Tibial nerve (tissue), 4 donors: ENCODE measurements at regions not wholly inside any gene's neighbourhood (a gene's known extent, or its start where the extent isn't known, plus 50 kb on each side); places are given as distances from the start of the nearest gene placed in this dataset.
"Not testable (repeated sequence)": the region's sequence is repeated elsewhere in the genome, so short reads cannot be mapped to it uniquely, and the experiment has no call there.

ENCODE experiments used
- DNase-seq, 2 donors: peaks; one replicate each; pipeline ENCODE4 v3.0.0-alpha.2; 2019; ENCODE audit warnings: low spot score in 2 of 2
- H3K27ac ChIP-seq, 4 donors: fragments of 200-600 bp; sonication (generic) in 3 of 4; one replicate each; pipeline ENCODE4 v1.5.1; 2017 to 2019; ENCODE audit warnings: mild to moderate bottlenecking in 1 of 4
- H3K27me3 ChIP-seq, 2 donors: fragments of 200-600 bp; sonication (generic) in 1 of 2; one replicate each; pipeline versions ENCODE4 v1.5.1 to v1.6.0; 2017 to 2019
- H3K36me3 ChIP-seq, 3 donors: fragments of 200-600 bp; sonication (generic); one replicate each; pipeline ENCODE4 v1.5.1; 2018 to 2019
- H3K4me1 ChIP-seq, 4 donors: fragments of 200-600 bp; sonication (generic) in 3 of 4; one replicate each; pipeline ENCODE4 v1.5.1; 2017 to 2019
- H3K4me3 ChIP-seq, 4 donors: fragments of 200-600 bp; sonication (generic) in 3 of 4; one replicate each; pipeline ENCODE4 v1.5.1; 2017 to 2019; ENCODE audit warnings: mild to moderate bottlenecking in 1 of 4, moderate library complexity in 1 of 4
- H3K9me3 ChIP-seq, 4 donors: fragments of 200-600 bp; sonication (generic) in 3 of 4; one replicate each; pipeline ENCODE4 v1.5.1; 2017 to 2019
- CTCF ChIP-seq, 5 experiments: fragments of 200-600 bp in 3 of 5; fragments of 450-650 bp in 2 of 5; sonication (generic) in 3 of 5; IDR thresholded peaks; one replicate each; pipeline ENCODE4 v1.5.1; 2016 to 2019; ENCODE audit warnings: antibody characterized with exemption in 5 of 5, mild to moderate bottlenecking in 3 of 5, moderate library complexity in 2 of 5
- EP300 ChIP-seq, 2 donors: sonication (generic); formaldehyde crosslinking; IDR thresholded peaks; one replicate each; pipeline ENCODE4 v1.6.1; 2017; ENCODE audit warnings: antibody characterized with exemption in 2 of 2, mild to moderate bottlenecking in 1 of 2
- POLR2A ChIP-seq, 2 donors: fragments of 450-650 bp; IDR thresholded peaks; one replicate each; pipeline ENCODE4 v1.6.1; 2017; ENCODE audit warnings: antibody characterized with exemption in 2 of 2, mild to moderate bottlenecking in 2 of 2, moderate library complexity in 2 of 2
- WGBS, 2 donors: methylation state at CpG; one replicate each; pipeline ENCODE4 v1.1.5; 2018; 5-methylcytosine and 5-hydroxymethylcytosine counted together

DNA sequence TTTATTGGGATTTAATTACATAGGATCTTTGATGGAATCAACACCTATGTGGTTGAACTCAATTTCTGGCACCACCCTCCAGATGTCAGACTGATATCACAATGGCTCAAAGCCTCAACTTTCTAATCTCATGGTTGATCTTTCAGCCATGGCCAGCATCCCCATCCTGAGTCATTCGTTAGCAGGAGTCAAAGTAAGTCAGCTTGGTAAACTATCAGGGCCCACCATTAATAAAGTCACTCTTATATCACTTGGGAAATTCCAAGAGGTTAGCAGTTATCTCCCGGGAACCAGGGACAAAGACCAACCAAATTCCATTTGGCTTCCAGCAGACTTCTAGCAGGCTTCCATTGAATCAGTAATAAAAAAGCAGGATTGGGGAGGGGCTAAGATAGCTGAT lies 50.7 kb upstream of the TNFSF4 start:
- Histone ChIP-seq H3K9me3 (peaks cover 0 to 28% (median 3%) of the 10 kb centered on the region in 4 donors), H3K27me3 (no peaks in the 10 kb centered on the region), H3K4me1 (peaks cover 0 to 3% (median 0%) of the 10 kb centered on the region in 4 donors), H3K36me3 (peaks cover 0 to 4% (median 0%) of the 10 kb centered on the region in 3 donors), H3K4me3 (no peak overlapping the region), H3K27ac (no peak overlapping the region)
- DNase-seq = no peak
- TF ChIP-seq POLR2A (IDR thresholded peaks at IDR 0.05) = no peak
- no peak for TF ChIP-seq CTCF (IDR thresholded peaks at IDR 0.05)
- no peak for TF ChIP-seq EP300 (IDR thresholded peaks at IDR 0.05)
- WGBS, 2 donors = 80 to 90% methylated on average over 2 of the region's 2 CpGs

DNA sequence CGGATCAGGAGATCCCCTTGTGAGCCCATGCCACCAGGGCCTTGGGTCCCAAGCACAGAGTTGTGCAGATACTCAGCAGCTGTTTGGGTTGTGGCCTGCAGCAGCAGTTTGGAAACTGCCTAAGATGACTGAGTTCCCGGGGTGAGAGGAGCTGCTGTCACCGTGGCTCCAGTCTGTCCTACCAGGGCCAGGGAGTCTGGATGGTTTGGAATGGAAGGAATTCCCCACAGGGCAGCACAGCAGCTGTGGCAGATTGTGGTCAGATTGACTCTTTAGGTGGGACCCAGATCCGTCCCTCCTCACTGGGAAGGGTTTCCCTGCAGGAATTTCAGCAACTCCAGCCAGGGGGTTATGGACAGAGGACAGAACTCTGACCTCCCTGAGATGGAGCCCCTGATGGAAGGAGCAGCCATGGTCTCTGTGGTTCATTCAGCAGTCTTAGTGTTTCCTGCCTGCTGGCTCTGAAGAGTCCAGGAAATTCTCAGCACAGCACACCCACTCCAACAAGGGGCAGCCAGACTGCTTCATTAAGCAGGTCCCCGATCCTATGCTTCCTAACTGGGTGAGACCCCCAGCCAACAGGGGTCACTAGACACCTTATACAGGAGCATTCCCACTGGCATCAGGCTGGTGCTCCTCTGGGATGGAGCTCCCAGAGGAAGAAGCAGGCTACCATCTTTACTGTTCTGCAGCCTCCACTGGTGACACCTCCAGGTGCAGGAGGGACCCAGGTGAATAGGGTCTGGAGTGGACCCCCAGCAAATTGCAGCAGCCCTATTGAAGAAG lies 51.5 kb upstream of the TNFSF4 start:
- Histone ChIP-seq H3K27me3 (no peaks in the 10 kb centered on the region), H3K36me3 (peaks cover 0 to 4% (median 0%) of the 10 kb centered on the region in 3 donors), H3K4me3 (no peak overlapping the region), H3K9me3 (peaks cover 0 to 28% (median 3%) of the 10 kb centered on the region in 4 donors), H3K27ac (no peak overlapping the region), H3K4me1 (peaks cover 0 to 3% (median 0%) of the 10 kb centered on the region in 4 donors)
- WGBS, 2 donors = 66 to 80% methylated on average over 5 of the region's 5 CpGs
- TF ChIP-seq EP300 (IDR thresholded peaks at IDR 0.05) (no peak), CTCF (IDR thresholded peaks at IDR 0.05) (no peak)
- no peak for DNase-seq

- not testable (repeated sequence) for H3K4me3 ChIP-seq, H3K27me3 ChIP-seq, H3K36me3 ChIP-seq, H3K27ac ChIP-seq, H3K4me1 ChIP-seq, DNase-seq
- peaks cover 0 to 28% (median 3%) of the 10 kb centered on the region in 4 donors for H3K9me3 ChIP-seq
- WGBS, 2 donors = 89 to 97% methylated on average over 1 of the region's 1 CpG
Observed at GRCh38 chr1:173260329-173260728, 53.2 kb upstream of the TNFSF4 start.

DNA sequence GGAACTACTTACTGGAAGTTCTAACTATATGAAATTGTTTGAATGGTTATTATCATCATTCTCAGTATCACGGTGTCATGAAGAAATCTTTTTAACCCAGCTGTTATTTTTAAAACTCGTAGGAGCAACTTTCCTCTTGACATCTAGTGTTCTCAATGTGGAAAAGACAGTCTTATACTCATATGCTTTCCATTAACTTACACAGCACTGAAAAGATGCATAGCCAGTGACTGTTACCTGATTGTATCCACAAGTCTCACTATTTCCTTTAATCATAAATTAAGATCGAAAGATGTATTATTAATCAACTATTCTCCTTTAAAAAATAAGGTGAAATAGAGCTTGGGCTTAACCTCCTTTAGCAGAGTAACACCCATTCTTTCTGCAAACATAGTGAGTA lies 59.7 kb upstream of the TNFSF4 start:
- no peaks in the 10 kb centered on the region for H3K36me3 ChIP-seq
- no peaks in the 10 kb centered on the region for H3K27me3 ChIP-seq
- no peak for TF ChIP-seq CTCF (IDR thresholded peaks at IDR 0.05)
- no peak for TF ChIP-seq POLR2A (IDR thresholded peaks at IDR 0.05)
- TF ChIP-seq EP300 (IDR thresholded peaks at IDR 0.05) = no peak
- peaks cover 0 to 8% (median 0%) of the 10 kb centered on the region in 4 donors for H3K4me1 ChIP-seq
- 51 to 54% methylated on average over 3 of the region's 3 CpGs for WGBS, 2 donors
- H3K4me3 ChIP-seq = no peak overlapping the region
- no peak overlapping the region for H3K27ac ChIP-seq
- no peak for DNase-seq
- H3K9me3 ChIP-seq = peaks cover 0 to 1% (median 0%) of the 10 kb centered on the region in 4 donors

DNA sequence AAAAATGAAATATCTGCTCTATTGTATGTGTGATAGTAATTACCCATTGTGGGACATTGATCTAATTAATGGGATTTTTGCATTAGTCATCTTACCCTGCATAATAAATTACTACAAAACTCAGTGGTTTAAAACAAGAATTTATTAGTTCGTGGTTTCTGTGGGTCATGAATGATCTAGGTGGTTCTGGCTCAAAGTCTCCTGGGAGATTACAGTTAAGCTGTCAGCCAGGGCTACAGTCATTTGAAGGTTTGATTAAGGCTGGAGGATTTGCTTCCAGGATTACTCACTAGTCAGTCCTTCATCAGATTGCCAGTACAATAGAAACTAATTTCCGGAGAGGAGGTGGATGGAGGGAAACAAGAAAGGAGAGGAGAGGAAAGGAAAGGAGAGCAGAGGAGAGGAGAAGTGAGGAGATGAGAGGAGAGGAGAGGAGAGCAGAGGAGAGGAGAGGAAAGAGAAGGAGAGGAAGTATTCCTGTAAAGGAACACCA lies 60.4 kb upstream of the TNFSF4 start:
- DNase-seq = no peak
- 76 to 83% methylated on average over 2 of the region's 2 CpGs for WGBS, 2 donors
- H3K4me3 ChIP-seq = no peak overlapping the region
- H3K36me3 ChIP-seq = no peaks in the 10 kb centered on the region
- H3K4me1 ChIP-seq = peaks cover 0 to 8% (median 0%) of the 10 kb centered on the region in 4 donors
- H3K9me3 ChIP-seq = no peaks in the 10 kb centered on the region
- no peak overlapping the region for H3K27ac ChIP-seq
- TF ChIP-seq CTCF (IDR thresholded peaks at IDR 0.05) (no peak), EP300 (IDR thresholded peaks at IDR 0.05) (no peak), POLR2A (IDR thresholded peaks at IDR 0.05) (no peak)
- no peaks in the 10 kb centered on the region for H3K27me3 ChIP-seq
